Vagina (tissue), 2 donors: ENCODE measurements at regions not wholly inside any gene's neighbourhood (a gene's known extent, or its start where the extent isn't known, plus 50 kb on each side); places are given as distances from the start of the nearest gene placed in this dataset.

Experiments used
- POLR2A ChIP-seq, 2 donors: fragments of 450-650 bp; IDR thresholded peaks; one replicate each; pipeline ENCODE4 v1.6.1; 2017; ENCODE audit warnings: antibody characterized with exemption in 2 of 2, mild to moderate bottlenecking in 2 of 2, moderate library complexity in 2 of 2
- POLR2AphosphoS5 ChIP-seq, 2 donors: sonication (generic); formaldehyde crosslinking; IDR thresholded peaks; one replicate each; pipeline ENCODE4 v1.9.0; 2017; ENCODE audit warnings: antibody characterized with exemption in 2 of 2, mild to moderate bottlenecking in 2 of 2, low read depth in 1 of 2; ENCODE audit not compliant: insufficient read depth in 1 of 2
- TF ChIP-seq, protein P1 (sequence below), 3 experiments: fragments of 450-650 bp in 2 of 3; fragments of 200-600 bp in 1 of 3; sonication (generic) in 1 of 3; IDR thresholded peaks; one replicate each; pipeline ENCODE4 v1.5.1; 2017 to 2019; ENCODE audit warnings: antibody characterized with exemption in 3 of 3, mild to moderate bottlenecking in 2 of 3, moderate library complexity in 2 of 3

DNA sequence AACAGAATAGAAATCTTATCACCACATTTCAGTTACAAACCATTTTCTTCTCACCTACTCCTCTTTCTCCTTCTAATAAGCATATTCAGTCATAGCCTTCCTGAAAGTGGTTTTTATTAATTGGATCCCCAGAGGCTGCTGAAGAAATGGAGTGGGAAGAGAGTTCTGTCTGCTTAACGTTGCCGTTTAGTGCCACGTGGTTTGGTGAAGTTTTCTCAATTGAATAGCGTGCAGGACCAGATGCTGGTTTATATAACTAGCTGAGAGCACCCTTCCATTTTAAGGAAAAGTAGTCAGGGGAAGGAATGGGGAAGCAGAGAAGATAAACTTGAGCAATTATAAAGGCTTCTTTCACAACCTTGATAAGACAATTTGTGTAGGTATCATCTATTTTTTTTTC, 318.7 kb downstream of the PTH2R start:
- TF ChIP-seq POLR2A (IDR thresholded peaks at IDR 0.05), result no peak
- TF ChIP-seq, protein P1, sequence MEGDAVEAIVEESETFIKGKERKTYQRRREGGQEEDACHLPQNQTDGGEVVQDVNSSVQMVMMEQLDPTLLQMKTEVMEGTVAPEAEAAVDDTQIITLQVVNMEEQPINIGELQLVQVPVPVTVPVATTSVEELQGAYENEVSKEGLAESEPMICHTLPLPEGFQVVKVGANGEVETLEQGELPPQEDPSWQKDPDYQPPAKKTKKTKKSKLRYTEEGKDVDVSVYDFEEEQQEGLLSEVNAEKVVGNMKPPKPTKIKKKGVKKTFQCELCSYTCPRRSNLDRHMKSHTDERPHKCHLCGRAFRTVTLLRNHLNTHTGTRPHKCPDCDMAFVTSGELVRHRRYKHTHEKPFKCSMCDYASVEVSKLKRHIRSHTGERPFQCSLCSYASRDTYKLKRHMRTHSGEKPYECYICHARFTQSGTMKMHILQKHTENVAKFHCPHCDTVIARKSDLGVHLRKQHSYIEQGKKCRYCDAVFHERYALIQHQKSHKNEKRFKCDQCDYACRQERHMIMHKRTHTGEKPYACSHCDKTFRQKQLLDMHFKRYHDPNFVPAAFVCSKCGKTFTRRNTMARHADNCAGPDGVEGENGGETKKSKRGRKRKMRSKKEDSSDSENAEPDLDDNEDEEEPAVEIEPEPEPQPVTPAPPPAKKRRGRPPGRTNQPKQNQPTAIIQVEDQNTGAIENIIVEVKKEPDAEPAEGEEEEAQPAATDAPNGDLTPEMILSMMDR (IDR thresholded peaks at IDR 0.05), result no peak
- no peak for TF ChIP-seq POLR2AphosphoS5 (IDR thresholded peaks at IDR 0.05; ENCODE audit: insufficient read depth in 1 of 2, low read depth in 1 of 2)
